HG03521 (cell line): ENCODE measurements at regions not wholly inside any gene's neighbourhood (a gene's known extent, or its start where the extent isn't known, plus 50 kb on each side); places are given as distances from the start of the nearest gene placed in this dataset.
"Not testable (repeated sequence)": the region's sequence is repeated elsewhere in the genome, so short reads cannot be mapped to it uniquely, and the experiment has no call there.

Source experiments
- ATAC-seq: cut with Tn5 transposase; IDR thresholded peaks from one replicate; pipeline ENCODE4 v1.9.1; 2021; ENCODE audit warnings: mild to moderate bottlenecking, moderate library complexity; ENCODE audit not compliant: unreplicated experiment

DNA sequence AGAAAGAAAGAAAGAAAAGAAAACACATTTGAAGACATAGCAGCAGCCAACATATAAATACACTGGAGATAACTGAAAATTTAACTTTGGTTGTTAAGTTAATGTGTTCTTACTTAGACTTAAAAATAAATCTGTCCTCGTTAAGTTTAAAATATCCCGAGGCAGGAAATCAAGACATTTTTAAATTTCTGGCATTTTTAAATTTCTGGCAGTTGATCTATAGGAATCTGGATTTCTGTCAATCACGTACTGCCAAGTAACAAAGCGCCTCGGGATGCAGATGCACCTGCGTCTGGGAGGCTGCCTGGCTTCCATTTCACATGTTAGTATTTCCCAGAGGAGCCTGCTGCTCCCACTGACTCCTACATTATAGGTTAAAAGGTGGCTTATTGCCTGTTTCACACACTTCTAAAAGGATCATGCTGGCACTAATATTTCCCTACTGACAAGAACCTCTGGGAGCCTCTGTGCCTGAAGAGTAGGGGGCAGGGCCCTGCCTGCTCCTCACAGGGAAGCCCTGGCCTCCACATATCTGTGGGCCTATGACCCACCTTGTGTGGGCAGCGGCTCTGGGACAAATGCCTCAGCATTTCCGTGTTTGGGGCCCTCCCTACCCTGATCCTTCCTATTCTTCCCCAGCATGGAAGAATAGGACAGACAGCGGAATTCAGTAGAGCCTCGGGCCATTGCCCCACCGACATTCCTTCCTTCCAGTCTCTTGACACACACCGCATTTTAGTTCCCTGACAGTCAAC lies 62.8 kb upstream of the ATP12A start:
- ATAC-seq, result no peak

DNA sequence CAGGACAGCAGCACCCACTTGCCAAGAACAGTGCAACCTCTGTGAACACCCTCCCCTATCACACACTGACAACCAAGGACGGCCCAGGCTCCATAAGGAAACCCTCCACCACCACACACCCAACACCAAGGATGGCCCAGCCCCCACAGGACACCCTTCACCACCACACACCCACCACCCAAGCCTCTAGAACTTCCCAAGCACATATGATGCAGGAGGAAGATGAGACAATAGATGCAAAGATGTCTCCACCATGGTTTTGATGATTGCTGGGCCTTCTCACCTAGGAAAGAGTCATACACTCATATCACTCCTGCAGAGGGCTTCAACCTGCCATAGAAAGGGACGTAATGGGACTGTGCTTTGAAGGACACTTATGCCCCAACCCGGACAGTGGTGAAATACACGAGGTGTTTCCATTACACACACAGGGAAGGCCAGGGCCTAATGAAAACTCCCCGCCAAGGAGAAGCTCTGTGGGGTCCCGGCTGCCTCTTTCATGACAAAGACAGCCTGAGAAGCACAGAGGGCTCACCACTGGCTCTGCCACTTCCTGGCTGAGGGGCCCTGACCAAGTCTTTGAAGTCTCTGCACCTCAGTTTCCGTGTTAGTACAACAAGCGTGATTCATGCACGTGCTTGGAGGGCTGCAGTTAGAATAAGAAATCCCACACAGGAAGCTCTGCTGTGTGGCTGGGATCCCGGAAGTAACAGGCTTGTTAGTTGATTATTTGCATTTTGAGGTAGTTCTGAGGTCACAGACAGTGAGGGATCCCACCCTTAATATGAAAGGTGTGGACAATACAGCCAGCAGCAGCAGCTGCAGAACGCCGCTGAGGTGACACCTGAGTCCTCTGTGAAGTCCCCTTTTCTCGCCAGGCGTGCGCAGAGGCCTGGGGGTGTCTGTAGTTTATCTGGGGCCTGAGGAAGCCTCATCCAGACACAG lies 61.9 kb upstream of the ATP12A start:
- peak; percentile 78 for ATAC-seq

DNA sequence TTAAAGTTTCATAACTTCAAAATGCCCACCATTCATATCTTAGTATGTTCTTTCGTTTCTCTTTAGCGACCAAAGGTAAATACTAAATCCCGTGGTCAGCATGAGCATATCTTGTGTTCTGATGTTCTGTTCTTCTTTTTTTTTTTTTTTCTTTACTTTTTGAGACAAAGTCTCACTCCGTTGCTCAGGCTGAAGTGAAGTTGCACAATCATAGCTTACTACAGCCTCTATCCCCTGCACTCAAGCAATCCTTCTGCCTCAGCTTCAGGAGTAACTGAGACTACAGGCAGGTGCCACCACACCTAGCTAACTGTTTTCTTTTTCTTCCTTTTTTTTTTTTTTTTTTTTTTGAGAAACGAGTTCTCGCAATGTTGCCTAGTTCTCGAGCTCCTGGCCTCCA lies 60.9 kb upstream of the ATP12A start:
- no peak for ATAC-seq

DNA sequence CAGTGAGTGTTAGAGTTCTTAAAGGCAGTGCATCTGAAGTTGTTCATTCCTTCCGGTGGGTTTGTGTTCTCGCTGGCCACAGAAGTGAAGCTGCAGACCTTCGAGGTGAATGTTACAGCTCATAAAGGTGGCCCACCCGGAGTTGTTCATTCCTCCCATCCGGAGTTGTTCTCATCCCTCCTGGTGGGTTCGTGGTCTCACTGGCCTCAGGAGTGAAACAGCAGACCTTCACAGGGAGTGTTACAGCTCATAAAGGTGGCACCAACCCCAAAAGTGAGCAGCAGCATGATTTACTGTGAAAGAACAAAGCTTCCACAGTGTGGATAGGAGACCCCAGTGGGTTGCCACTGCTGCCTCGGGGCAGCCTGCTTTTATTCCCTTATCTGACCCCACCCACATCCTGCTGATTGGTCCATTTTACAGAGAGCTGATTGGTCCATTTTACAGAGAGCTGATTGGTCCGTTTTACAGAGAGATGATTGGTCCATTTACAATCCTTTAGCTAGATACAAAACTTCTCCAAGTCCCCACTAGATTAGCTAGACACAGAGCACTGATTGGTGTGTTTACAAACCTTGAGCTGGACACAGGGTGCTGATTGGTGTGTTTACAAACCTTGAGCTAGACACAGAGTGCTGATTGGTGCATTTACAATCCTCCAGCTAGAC lies 57.6 kb upstream of the ATP12A start:
- ATAC-seq, result not testable (repeated sequence)

DNA sequence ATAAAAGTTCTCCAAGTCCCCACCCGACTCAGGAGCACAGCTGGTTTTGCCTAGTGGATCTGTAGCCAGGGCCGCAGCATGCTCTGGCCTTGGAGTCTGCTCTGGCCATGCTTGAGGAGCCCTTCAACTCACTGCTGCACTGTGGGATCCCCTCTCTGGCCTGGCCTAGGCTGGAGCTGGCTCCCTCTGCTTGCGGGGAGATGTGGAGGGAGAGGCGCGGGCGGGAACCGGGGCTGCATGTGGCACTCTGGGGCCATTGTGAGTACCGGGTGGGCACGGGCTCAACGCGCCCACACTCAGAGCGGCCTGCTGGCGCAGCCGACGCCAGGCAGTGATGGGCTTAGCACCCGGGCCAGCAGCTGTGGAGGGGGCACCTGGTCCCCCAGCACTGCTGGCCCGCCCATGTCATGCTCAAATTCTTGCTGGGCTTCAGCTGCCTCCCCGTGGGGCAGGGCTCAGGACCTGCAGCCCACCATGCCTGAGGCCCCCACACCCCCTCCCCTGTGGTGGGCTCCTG lies 57.0 kb upstream of the ATP12A start:
- ATAC-seq, result no peak

DNA sequence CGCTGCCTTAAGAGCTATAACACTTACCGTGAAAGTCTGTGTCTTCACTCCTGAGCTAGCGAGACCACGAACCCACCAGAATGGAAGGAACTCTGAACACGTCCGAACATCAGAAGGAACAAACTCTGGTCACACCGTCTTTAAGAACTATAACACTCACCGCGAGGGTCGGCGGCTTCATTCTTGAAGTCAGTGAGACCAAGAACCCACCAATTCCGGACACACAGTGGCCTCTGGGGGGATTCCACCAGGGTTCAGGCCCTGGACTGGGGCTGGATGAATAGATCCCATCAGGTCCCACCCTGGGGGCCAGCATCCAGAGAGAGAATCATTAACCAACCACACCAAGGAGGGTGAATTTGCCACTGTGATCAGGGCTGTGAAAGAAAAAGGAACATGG lies 55.8 kb upstream of the ATP12A start:
- ATAC-seq, result no peak

DNA sequence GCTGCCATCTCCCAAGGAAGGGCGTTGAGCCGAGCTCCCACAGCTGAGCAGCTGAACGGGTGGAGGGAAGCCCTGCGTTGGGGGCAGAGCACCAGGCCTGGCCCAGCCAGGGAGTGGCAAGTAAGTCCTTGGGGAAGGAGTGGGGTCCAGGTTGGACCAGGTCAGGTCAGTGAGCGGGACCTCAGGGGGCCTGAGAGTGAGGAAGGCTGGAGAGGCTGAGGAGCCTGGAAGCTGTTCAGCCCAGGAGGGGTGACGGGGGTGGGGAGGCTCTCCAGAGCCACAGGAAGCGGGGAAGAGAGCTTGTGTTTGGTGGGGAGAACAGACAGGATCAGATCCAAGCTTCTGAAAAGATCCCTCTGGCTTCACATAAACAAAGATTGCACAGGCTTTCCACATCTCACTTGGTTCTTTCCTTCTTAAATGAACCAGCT lies 55.4 kb upstream of the ATP12A start:
- no peak for ATAC-seq

DNA sequence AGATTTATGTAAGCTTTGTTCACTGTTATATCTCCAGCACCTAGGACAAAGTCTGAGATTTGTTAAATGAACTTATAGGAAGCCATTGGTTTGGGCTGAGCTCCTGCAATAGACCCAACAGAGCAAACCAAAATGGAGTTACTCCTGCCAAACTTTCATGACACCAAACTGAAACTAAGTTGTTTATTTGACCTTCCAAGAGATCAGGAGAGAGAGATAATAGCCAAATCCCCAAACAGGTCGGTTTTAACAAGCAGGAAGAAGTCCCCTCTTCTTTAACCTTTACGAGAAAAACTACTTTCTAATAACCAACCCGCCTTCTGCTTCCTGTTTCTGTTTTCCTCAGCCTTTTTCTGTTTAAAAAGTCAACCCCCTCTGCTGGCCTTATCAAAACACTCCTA lies 54.9 kb upstream of the ATP12A start:
- ATAC-seq, result no peak

DNA sequence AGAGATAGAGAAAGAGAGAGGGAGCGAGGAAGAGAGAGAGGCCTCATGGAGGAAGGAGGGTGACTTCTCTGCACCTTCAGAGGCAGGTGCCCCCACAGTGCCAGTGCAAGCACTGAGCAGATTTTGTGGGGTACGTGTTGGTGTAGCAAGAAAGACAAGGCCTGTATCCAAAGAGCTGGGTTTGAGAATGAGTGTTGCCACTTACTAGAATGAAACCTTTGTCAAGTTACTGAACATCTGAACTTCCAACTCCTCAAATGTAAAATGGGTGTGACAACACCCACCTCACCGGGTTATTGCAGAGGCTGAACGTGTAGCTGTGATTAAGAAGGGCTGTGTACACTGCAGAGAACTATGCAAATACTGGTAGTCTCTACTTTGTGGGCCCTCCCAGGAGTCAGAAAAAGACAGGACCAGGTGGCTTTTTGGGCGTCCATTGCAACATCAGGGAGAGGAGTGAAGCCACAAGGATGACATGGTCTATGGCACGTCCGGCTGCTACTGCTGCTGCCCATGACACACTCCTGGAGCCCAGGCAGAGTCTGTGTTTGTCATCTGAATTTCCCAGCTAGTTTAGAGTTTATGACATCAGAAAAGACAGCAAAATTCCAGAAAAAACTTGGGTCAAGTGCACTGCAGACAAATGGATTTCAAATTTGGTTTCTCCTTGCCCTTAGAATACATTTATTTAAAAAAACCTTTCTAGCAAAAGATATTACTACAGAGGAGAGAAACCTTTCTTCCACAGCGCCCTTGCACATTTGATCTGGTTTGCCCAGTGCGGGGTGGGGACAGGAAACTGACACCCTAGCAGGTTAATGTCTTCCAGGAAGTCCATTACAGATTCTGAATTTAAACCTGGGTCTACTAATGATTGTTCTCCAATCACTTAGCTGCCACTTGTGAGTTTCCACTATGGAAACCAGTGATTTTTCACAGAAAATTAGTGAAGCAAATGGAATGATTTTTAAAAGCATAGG lies 54.0 kb upstream of the ATP12A start:
- ATAC-seq, result peak; percentile 69

DNA sequence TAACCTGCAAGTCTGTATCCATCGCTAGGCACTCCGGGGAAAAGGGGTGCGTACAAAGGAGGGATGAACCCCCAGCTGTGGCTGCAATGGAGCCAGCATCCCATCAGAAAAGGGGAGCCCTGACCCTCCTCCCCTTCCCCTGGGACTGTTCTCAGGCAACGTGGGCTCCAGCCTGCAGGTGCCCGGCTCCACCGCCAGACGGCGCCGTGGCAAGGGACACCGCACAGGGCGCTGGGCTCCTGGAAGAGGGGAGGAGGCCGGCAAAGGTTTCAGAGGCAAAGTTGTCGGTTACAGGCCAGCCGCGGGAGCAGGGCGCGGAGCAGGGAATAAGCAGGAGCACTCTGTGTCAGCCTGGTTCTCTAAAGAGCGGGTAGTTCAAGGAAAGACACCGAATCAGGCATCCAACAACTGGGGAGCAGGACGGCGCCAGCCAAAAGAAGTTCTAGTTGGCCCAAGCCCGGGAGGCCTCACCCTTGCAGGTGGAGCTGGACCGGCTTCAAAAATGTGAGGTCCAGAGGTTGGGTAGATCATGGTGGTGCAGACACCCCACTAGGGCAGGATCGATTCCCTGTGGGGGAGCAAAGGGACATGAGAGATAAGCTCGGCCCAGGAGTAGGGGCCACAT lies 53.0 kb upstream of the ATP12A start:
- ATAC-seq, result no peak

DNA sequence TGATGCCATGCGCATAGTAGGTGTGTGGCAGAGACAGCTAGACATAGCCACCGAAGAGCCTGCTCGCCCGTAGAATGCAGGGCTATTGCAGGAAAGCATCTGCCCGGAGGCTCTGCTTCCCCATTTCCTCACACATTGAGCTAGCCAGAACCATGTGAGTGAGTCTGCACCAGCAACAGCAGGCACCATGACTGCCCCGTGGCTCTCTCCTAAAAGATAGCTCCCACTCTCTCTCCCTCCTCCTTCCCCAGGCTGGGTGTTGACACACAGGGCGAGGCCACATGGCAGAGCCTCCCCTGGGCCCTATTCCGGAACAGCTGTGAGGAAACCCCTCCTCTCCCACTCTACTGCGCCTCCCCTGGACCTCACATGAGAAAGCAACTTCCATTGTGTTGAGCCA lies 52.3 kb upstream of the ATP12A start:
- no peak for ATAC-seq

DNA sequence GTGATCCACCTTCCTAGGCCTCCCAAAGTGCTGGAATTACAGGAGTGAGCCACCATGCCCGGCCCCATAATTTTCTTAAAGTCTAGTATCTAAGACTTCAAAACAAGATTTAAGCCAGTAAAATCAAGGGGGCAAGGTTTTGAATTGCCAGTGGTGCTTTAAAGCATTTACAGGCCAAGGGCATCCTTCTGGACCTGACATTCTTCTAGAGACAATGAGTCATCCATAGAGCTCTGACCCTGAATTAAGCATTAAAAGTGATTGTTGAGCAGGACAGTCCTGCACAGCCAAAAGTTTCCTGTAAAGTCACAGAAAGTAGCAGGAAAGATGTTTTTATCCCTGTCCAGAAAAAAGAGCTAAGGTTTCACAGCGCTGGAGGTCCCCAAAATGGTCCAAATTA lies 50.9 kb upstream of the ATP12A start:
- no peak for ATAC-seq

DNA sequence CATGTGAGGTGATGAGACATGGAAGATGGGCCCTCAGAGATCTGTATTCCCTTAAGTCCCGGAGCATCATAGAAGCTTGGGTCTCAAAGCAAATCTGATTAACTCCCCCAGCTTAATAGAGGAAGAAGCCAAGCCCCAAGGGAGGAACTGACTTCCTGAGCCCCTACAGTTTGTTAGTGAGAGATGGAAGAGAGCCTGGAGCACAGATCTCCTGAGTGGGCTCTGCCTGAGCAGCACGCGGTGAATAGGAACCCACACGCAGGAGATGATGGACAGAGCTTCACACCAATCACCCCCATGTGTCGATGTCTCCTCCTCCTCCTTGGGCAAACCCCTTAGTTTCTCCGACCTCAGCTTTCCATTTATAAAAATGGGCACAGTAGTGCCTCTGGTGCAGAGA lies 50.1 kb upstream of the ATP12A start:
- no peak for ATAC-seq
